ENCODE measurements at regions not wholly inside any gene's neighbourhood (a gene's known extent, or its start where the extent isn't known, plus 50 kb on each side); places are given as distances from the start of the nearest gene placed in this dataset.

DNA sequence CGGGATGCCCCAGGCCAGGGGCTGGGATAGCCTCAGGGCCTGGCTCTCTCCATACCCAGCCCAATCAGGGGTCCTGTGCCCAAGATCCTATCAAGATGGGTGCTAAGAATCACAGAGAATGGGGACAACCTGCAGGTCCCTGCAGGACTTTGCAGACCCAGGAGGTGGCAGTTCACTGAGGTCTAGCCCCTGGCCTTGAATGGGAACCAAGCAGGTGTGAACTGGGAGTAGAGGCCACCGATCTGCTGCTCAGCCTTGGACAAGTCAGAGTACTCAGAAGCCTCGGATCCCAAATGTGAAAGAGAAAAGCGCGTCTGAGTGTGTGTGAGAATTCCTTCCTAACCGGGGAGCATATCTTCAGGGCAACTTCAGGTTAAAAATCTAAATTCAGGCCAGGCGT is 76.2 kb downstream of the ARL6IP4 start:
- TF ChIP-seq, protein P1, sequence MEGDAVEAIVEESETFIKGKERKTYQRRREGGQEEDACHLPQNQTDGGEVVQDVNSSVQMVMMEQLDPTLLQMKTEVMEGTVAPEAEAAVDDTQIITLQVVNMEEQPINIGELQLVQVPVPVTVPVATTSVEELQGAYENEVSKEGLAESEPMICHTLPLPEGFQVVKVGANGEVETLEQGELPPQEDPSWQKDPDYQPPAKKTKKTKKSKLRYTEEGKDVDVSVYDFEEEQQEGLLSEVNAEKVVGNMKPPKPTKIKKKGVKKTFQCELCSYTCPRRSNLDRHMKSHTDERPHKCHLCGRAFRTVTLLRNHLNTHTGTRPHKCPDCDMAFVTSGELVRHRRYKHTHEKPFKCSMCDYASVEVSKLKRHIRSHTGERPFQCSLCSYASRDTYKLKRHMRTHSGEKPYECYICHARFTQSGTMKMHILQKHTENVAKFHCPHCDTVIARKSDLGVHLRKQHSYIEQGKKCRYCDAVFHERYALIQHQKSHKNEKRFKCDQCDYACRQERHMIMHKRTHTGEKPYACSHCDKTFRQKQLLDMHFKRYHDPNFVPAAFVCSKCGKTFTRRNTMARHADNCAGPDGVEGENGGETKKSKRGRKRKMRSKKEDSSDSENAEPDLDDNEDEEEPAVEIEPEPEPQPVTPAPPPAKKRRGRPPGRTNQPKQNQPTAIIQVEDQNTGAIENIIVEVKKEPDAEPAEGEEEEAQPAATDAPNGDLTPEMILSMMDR (IDR thresholded peaks at IDR 0.05 in 2 of 3, conservative IDR thresholded peaks at IDR 0.05 in 1 of 3; ENCODE audit: borderline replicate concordance in 1 of 3, insufficient read depth in 1 of 3, low read depth in 2 of 3, low read length in 2 of 3): no peak
- TF ChIP-seq SIN3A (IDR thresholded peaks at IDR 0.05; ENCODE audit: low read depth) (no peak), POLR2AphosphoS5 (IDR thresholded peaks at IDR 0.05; ENCODE audit: low read depth, low read length) (no peak), ZFX (IDR thresholded peaks at IDR 0.05) (no peak), ELF1 (IDR thresholded peaks at IDR 0.05; ENCODE audit: borderline replicate concordance, low read depth) (no peak), EZH2 (IDR thresholded peaks at IDR 0.05) (no peak)

Data from HCT116 (cell line).